ENCODE measurements at regions not wholly inside any gene's neighbourhood (a gene's known extent, or its start where the extent isn't known, plus 50 kb on each side); places are given as distances from the start of the nearest gene placed in this dataset.

DNA sequence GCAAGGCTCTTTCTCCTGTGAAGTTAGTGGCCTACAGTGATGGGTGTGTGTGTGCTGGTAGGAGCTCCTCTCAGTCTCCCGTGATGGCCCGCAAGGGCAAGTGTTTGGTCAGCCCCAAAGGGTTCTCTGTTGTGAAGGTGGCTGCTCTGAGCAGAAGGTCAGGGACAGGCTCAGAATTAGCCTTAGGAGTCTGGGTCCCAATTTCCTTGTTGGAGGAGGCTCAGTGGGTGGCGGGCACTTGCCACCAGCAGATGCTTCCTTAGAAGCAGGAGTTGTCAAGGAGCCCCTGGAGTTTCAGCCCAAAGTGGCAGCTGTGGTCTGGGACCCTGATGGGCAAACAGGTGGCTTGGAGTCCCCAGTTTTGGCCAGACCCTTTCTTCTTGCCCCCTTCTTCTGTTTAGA is 154.4 kb downstream of the MACROH2A1 start:
- no peaks in the 10 kb centered on the region for H3K4me1 ChIP-seq
- no peaks in the 10 kb centered on the region for H3K27me3 ChIP-seq
- H3K4me3 ChIP-seq: no peak overlapping the region
- TF ChIP-seq, protein P1, sequence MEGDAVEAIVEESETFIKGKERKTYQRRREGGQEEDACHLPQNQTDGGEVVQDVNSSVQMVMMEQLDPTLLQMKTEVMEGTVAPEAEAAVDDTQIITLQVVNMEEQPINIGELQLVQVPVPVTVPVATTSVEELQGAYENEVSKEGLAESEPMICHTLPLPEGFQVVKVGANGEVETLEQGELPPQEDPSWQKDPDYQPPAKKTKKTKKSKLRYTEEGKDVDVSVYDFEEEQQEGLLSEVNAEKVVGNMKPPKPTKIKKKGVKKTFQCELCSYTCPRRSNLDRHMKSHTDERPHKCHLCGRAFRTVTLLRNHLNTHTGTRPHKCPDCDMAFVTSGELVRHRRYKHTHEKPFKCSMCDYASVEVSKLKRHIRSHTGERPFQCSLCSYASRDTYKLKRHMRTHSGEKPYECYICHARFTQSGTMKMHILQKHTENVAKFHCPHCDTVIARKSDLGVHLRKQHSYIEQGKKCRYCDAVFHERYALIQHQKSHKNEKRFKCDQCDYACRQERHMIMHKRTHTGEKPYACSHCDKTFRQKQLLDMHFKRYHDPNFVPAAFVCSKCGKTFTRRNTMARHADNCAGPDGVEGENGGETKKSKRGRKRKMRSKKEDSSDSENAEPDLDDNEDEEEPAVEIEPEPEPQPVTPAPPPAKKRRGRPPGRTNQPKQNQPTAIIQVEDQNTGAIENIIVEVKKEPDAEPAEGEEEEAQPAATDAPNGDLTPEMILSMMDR (IDR thresholded peaks at IDR 0.05): no peak
- no peaks in the 10 kb centered on the region for H3K36me3 ChIP-seq
- no peak overlapping the region for H3K27ac ChIP-seq
- no peak for ATAC-seq
- peak in 1 of 6 donors; percentile 4 for DNase-seq
- intact Hi-C loops (cut with DNase I): no loop called here
- H3K9me3 ChIP-seq: no peaks in the 10 kb centered on the region
- no peak for FAIRE-seq
- 95 to 100% methylated on average over 3 of the region's 3 CpGs for WGBS, 2 donors

DNA sequence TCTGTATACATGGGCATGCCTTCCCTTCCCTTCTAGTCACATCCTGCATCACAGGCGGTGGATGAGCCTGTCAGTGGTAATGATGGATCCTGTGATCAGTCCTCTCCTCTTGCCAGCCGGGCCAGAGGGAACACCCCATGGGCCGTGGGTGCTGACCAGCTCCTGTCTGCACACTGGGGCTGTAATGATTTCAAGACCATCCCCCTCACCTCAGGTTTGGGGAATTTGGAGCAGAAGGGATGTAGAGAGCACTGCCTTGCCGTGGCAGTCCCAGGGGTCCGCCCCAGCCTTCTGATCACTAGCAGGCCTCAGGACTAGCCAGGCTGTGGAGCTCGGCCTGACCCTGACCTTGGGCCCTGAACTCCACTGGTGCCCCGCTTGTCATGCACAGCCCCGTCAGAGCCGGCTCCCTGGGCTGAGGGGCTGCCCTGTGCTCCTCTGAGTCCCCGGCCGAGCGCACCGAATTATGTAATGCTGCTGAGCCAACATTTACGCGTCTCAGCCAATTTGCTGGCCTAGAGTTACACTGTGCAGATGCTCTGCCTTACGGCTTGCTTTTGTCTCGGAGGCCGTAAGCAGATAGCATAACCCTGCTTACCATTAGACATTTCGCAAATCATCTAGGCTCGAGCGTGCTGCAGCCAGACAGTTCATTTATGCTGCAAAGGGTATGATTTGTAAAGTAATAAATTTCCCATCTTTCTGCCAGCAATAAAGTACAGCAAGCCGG is 155.3 kb downstream of the MACROH2A1 start:
- ATAC-seq: peak in 3 of 4 donors; percentile 49 to 53 (median 52)
- peak in 1 of 6 donors; percentile 12 for DNase-seq
- Histone ChIP-seq H3K9me3 (no peaks in the 10 kb centered on the region), H3K27me3 (no peaks in the 10 kb centered on the region), H3K27ac (no peak overlapping the region), H3K36me3 (no peaks in the 10 kb centered on the region), H3K4me1 (no peaks in the 10 kb centered on the region), H3K4me3 (no peak overlapping the region)
- TF ChIP-seq, protein P1 (IDR thresholded peaks at IDR 0.05): no peak
- no peak for FAIRE-seq
- intact Hi-C loops (cut with DNase I): no loop called here
- WGBS, 2 donors: 80 to 88% methylated on average over 21 to 22 of the region's 22 CpGs

DNA sequence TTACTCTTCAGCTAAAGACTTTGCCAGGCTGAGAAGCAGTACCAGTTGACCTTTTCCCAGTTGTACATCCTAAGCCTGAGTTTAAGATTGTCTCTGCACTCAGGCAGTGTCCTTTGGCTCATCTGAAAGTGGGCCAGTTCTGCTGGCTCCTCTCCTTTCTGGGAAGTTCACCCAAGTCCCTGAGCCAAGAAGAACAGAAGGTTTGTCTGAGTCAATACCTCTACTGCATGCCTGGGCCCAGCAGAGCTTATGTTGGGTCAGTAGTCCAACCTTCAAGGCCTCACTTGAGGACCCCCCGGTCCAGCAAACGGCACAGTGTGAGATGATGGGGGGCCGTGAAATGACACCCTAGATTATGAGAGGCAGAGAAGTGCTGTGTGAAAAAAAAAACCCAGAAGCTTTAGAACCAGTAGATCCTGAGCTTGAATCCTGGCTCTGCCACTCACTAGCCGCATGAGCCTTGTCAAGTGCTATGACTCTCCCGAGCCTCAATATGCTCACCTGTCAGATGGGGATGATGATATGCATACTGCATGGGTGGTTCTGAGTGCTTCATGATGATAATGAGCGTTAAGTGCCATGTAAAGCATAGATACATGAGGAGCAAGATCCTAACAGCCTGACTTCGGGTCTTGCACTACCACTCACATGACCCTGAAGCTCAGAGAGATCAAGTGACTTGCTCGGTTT is 156.0 kb downstream of the MACROH2A1 start:
- Histone ChIP-seq H3K9me3 (no peaks in the 10 kb centered on the region), H3K4me3 (no peak overlapping the region), H3K27me3 (no peaks in the 10 kb centered on the region), H3K4me1 (no peaks in the 10 kb centered on the region), H3K27ac (no peak overlapping the region), H3K36me3 (no peaks in the 10 kb centered on the region)
- ATAC-seq (peak in 2 of 4 donors; percentile 26 to 35), FAIRE-seq (no peak), DNase-seq (peak in 1 of 6 donors; percentile 4)
- TF ChIP-seq, protein P1 (IDR thresholded peaks at IDR 0.05): no peak
- 66 to 73% methylated on average over 8 of the region's 8 CpGs for WGBS, 2 donors
- intact Hi-C loops (cut with DNase I): no loop called here

DNA sequence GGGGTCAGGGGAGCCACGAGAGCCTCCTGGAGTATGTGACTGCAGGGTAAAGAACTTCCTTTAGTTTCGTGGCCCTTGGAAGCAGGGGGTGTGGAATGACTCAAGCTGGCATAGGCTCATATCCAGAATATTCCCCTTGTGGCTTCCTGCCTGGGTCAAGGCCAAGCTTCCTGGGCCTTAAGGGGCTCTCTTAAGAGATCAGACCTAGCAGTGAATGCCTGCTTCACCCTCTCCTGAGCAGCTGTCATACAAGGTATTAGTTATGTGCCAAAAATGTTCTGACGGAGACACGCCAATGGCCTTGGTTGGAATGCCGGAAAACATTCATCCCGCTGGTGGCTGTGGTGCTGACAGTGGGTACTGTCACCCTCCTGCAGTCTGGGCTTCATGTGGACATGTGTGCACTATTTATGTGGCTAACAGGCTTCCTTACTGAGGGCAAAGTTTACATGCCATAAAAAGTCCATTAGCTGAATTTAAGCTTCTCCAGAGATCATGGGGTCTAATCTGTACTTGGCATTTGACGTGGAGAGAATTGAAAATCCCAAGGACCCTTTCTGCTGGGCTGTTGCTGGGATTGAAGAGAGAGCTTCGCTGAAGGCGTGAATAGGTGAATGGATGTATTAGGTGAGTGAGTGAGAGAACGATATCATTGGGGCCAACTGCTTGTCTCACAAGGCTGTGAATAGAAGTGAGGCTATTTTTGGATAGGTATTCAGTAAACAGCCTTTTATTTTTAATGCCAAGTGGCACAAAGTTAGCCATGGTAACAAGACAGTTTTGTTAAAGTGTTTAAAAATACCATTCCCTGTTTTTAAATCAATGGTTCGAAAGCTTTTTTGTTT is 156.8 kb downstream of the MACROH2A1 start:
- ATAC-seq (no peak), FAIRE-seq (no peak)
- WGBS, 2 donors: 79 to 83% methylated on average over 11 of the region's 11 CpGs

More for the DNA sequence above, 156.8 kb downstream of the MACROH2A1 start:
- no peak overlapping the region for H3K27ac ChIP-seq
- H3K4me1 ChIP-seq: no peaks in the 10 kb centered on the region
- H3K9me3 ChIP-seq: no peaks in the 10 kb centered on the region
- no peaks in the 10 kb centered on the region for H3K27me3 ChIP-seq
- no peak overlapping the region for H3K4me3 ChIP-seq
- no peaks in the 10 kb centered on the region for H3K36me3 ChIP-seq
- peak in 1 of 6 donors; percentile 4 for DNase-seq
- intact Hi-C loops (cut with DNase I): no loop called here
- TF ChIP-seq, protein P1 (IDR thresholded peaks at IDR 0.05): no peak

Measured in pancreas (tissue), 10 donors.